Calu3 (cell line): ENCODE measurements at regions not wholly inside any gene's neighbourhood (a gene's known extent, or its start where the extent isn't known, plus 50 kb on each side); places are given as distances from the start of the nearest gene placed in this dataset.

ENCODE experiments used
- BruUV-seq: library from RNA; stranded (reverse); fragments of 400-500 nt; replicated peaks from 2 replicates; lab custom pipeline; 2021; lab: Mats Ljungman, UMichigan
- CTCF ChIA-PET: fragments of 300-600 bp; sonication (Branson Sonifier 250); formaldehyde crosslinking; loops from one replicate; lab custom pipeline; 2022; ENCODE audit warnings: antibody characterized with exemption; lab: Charles Lee
- DNase-seq: peaks from one replicate; pipeline ENCODE4 v3.0.0; 2022
- H3K27ac Mint-ChIP-seq: one replicate; pipeline ENCODE4 v1.8.0; 2022; ENCODE audit warnings: mixed read lengths; ENCODE audit not compliant: unreplicated experiment
- H3K27me3 Mint-ChIP-seq: one replicate; pipeline ENCODE4 v1.8.0; 2022; ENCODE audit warnings: mixed read lengths; ENCODE audit not compliant: unreplicated experiment
- H3K36me3 Mint-ChIP-seq: one replicate; pipeline ENCODE4 v1.8.0; 2022; ENCODE audit warnings: mild to moderate bottlenecking, moderate library complexity, mixed read lengths; ENCODE audit not compliant: insufficient read depth, unreplicated experiment
- H3K4me1 Mint-ChIP-seq: one replicate; pipeline ENCODE4 v1.8.0; 2022; ENCODE audit warnings: mild to moderate bottlenecking, low read depth, mixed read lengths; ENCODE audit not compliant: unreplicated experiment
- H3K4me3 Mint-ChIP-seq: one replicate; pipeline ENCODE4 v1.8.0; 2022; ENCODE audit warnings: mild to moderate bottlenecking, low read depth, moderate library complexity, mixed read lengths; ENCODE audit not compliant: unreplicated experiment
- H3K9me3 Mint-ChIP-seq: one replicate; pipeline ENCODE4 v1.8.0; 2022; ENCODE audit warnings: low read depth, mixed read lengths; ENCODE audit not compliant: unreplicated experiment
- intact Hi-C: fragments of 100-400 bp; cut with micrococcal nuclease; formaldehyde crosslinking; loops from one replicate; pipeline ENCODE4 v1.10.0; 2022; ENCODE audit not compliant: unreplicated experiment
- TF ChIP-seq, protein P1 (sequence below): fragments of 200-600 bp; IDR thresholded peaks from one replicate; pipeline ENCODE4 v1.8.0; 2022; ENCODE audit warnings: antibody characterized with exemption; ENCODE audit not compliant: unreplicated experiment

DNA sequence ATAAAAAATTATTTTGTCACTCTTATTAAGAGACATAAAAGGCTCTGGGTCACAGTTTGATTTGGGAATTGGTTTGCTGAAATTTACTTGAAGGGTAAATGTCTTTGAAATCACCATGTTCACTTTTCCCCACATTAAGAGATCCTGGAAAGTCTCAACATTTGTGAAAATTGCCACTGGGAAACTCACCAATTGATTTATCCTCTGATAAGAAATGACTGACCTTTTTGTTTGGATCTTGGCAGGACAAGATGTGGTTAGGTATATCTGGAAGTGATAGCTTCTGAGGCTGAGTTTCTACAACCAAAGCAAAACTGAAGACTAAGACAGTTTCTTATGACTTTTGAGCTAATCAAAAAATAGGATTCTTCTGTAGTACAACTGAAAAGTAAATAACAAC is 107.1 kb upstream of the TMEM106B start:
- no peak for DNase-seq
- TF ChIP-seq, protein P1, sequence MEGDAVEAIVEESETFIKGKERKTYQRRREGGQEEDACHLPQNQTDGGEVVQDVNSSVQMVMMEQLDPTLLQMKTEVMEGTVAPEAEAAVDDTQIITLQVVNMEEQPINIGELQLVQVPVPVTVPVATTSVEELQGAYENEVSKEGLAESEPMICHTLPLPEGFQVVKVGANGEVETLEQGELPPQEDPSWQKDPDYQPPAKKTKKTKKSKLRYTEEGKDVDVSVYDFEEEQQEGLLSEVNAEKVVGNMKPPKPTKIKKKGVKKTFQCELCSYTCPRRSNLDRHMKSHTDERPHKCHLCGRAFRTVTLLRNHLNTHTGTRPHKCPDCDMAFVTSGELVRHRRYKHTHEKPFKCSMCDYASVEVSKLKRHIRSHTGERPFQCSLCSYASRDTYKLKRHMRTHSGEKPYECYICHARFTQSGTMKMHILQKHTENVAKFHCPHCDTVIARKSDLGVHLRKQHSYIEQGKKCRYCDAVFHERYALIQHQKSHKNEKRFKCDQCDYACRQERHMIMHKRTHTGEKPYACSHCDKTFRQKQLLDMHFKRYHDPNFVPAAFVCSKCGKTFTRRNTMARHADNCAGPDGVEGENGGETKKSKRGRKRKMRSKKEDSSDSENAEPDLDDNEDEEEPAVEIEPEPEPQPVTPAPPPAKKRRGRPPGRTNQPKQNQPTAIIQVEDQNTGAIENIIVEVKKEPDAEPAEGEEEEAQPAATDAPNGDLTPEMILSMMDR: no peak
- Mint-ChIP-seq H3K9me3 (peaks cover 8% of the 10 kb centered on the region), H3K4me1 (peaks cover 17% of the 10 kb centered on the region), H3K4me3 (no peak overlapping the region), H3K27me3 (no peaks in the 10 kb centered on the region), H3K36me3 (no peaks in the 10 kb centered on the region), H3K27ac (no peak overlapping the region)
- no TSS peak for BruUV-seq
- intact Hi-C loops: no loop called here
- CTCF ChIA-PET: interaction anchor here (0.8 kb wide), 1 partner anchor 249 kb away, joined by 3 read pairs; no protein-coding TSS in a partner anchor

DNA sequence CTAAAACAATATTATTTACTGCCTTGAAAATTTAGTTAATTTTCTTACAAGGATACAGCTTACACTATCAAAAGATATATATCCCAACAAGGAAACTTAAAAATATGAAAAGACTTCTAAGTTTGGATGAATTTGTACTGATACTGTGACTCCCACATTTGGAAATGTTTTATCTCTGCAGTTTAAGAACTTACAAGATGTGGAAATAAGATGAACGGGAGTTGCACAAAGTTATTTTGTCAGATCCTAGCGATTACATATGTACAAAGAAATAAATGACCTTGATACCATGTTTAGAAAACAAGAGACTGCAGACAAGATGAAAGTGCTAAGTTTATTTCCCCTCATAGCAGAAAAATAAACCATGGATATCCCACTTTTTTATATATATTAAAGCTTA is 103.7 kb upstream of the TMEM106B start:
- Mint-ChIP-seq H3K9me3 (no peaks in the 10 kb centered on the region), H3K4me3 (no peak overlapping the region), H3K36me3 (peaks cover 11% of the 10 kb centered on the region), H3K27ac (no peak overlapping the region), H3K27me3 (no peaks in the 10 kb centered on the region), H3K4me1 (peaks cover 45% of the 10 kb centered on the region)
- CTCF ChIA-PET: no interaction called here
- TF ChIP-seq, protein P1: no peak
- no TSS peak for BruUV-seq
- no peak for DNase-seq
- intact Hi-C loops: no loop called here

DNA sequence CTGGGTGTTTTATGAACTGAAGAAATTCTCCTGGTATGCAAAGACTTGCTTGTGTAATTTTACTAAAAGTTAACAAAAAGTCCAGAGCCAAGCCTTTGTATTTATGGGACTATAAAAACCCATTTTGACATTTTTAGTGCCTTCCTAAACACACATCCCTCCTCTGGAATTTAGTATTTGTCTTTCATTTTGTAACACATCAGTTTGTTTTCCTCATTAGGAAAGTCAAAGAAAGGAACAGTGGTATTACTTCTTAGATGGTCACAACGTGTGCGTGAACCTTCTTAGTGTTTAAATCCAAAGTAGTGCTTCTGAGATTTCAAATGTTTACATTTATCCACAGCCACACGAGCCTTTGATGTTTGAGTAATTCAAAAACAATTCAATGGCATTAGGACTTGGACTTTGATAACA is 103.2 kb upstream of the TMEM106B start:
- intact Hi-C loops: no loop called here
- BruUV-seq: no TSS peak
- peaks cover 47% of the 10 kb centered on the region for H3K4me1 Mint-ChIP-seq
- peaks cover 11% of the 10 kb centered on the region for H3K36me3 Mint-ChIP-seq
- CTCF ChIA-PET: no interaction called here
- no peak overlapping the region for H3K4me3 Mint-ChIP-seq
- H3K27ac Mint-ChIP-seq: no peak overlapping the region
- DNase-seq: no peak
- TF ChIP-seq, protein P1: no peak
- H3K27me3 Mint-ChIP-seq: no peaks in the 10 kb centered on the region
- H3K9me3 Mint-ChIP-seq: no peaks in the 10 kb centered on the region

DNA sequence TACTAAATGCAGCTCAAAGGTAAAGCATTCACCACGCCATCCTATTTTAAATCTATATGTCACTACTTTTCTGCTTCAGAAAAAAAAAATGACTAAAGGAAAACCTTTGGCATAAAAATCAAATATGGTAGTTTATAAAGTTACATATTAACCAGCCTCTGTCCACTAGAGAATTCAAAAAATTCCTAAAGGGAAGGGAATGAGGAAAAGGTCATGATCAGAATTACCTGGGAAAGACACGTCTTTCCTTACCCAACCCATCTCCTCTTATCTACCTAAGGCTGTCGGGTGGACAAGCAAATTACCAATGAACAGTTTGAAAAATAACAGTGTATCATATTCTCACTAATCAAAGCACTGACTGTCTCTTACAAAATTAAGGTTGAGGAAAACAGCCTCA is 100.7 kb upstream of the TMEM106B start:
- BruUV-seq: no TSS peak
- TF ChIP-seq, protein P1: no peak
- H3K27ac Mint-ChIP-seq: peak overlapping the region; percentile 47
- H3K9me3 Mint-ChIP-seq: no peaks in the 10 kb centered on the region
- no peaks in the 10 kb centered on the region for H3K27me3 Mint-ChIP-seq
- CTCF ChIA-PET: interaction anchor here (1.4 kb wide), 1 partner anchor 17 kb away, joined by 5 read pairs; no protein-coding TSS in a partner anchor
- DNase-seq: no peak
- H3K4me3 Mint-ChIP-seq: peak overlapping the region; percentile 86
- peaks cover 11% of the 10 kb centered on the region for H3K36me3 Mint-ChIP-seq
- intact Hi-C loops: loop anchor here (2.0 to 5.0 kb wide), 2 partner anchors 100 to 132 kb away; partner anchors contain the start of gene TMEM106B
- peaks cover 47% of the 10 kb centered on the region for H3K4me1 Mint-ChIP-seq
